Stomach (tissue), 8 donors: ENCODE measurements at regions not wholly inside any gene's neighbourhood (a gene's known extent, or its start where the extent isn't known, plus 50 kb on each side); places are given as distances from the start of the nearest gene placed in this dataset.
A peak's percentile ranks its signal among the peaks of the same experiment; 100 is the strongest.

Source experiments
- DNase-seq, 2 donors: peaks; one replicate each; pipeline versions ENCODE4 v3.0.0 to v3.0.0-alpha.2; 2013 to 2019
- H3K27ac ChIP-seq, 5 donors: fragments of 200-600 bp in 4 of 5; sonication (generic) in 4 of 5; one replicate each; pipeline ENCODE4 v1.5.1; 2013 to 2019; ENCODE audit warnings: mild to moderate bottlenecking in 1 of 5, moderate library complexity in 1 of 5
- H3K27me3 ChIP-seq, 3 donors: fragments of 200-600 bp; sonication (generic); one replicate each; pipeline ENCODE4 v1.5.1; 2017 to 2019; ENCODE audit warnings: mixed run types in 1 of 3
- H3K36me3 ChIP-seq, 4 donors: fragments of 200-600 bp; sonication (generic); 1 replicate in 3 of 4; 2 replicates in 1 of 4; pipeline ENCODE4 v1.5.1; 2016 to 2019
- H3K4me1 ChIP-seq, 4 donors: fragments of 200-600 bp; sonication (generic); one replicate each; pipeline ENCODE4 v1.5.1; 2016 to 2019
- H3K4me3 ChIP-seq, 4 donors: fragments of 200-600 bp; sonication (generic) in 3 of 4; one replicate each; pipeline ENCODE4 v1.5.1; 2016 to 2019; ENCODE audit warnings: mild to moderate bottlenecking in 1 of 4
- H3K9me3 ChIP-seq, 4 donors: fragments of 200-600 bp; sonication (generic); one replicate each; pipeline ENCODE4 v1.5.1; 2016 to 2019
- CTCF ChIP-seq, 7 experiments: fragments of 450-650 bp in 4 of 7; fragments of 200-600 bp in 3 of 7; sonication (generic) in 3 of 7; IDR thresholded peaks; one replicate each; pipeline ENCODE4 v1.5.1; 2016 to 2019; ENCODE audit warnings: antibody characterized with exemption in 7 of 7, control low read depth in 2 of 7, mild to moderate bottlenecking in 1 of 7
- EP300 ChIP-seq: sonication (generic); formaldehyde crosslinking; IDR thresholded peaks from one replicate; pipeline ENCODE4 v1.6.1; 2017; ENCODE audit warnings: antibody characterized with exemption
- POLR2A ChIP-seq, 4 donors: fragments of 450-650 bp; IDR thresholded peaks; one replicate each; pipeline ENCODE4 v1.6.1; 2016; ENCODE audit warnings: antibody characterized with exemption in 4 of 4, control low read depth in 2 of 4, mild to moderate bottlenecking in 1 of 4, moderate library complexity in 1 of 4
- POLR2AphosphoS5 ChIP-seq, 3 donors: sonication (generic); formaldehyde crosslinking; IDR thresholded peaks; one replicate each; pipeline ENCODE4 v1.6.1; 2016; ENCODE audit warnings: antibody characterized with exemption in 3 of 3
- WGBS, 5 donors: extraction: QIAGEN DNeasy Blood & Tissue Kit in 3 of 5; methylation state at CpG; one replicate each; pipeline versions ENCODE4 v1.1.5 to v1.1.7; 2013 to 2018; 5-methylcytosine and 5-hydroxymethylcytosine counted together
- intact Hi-C: fragments of 100-400 bp; cut with DNase I; formaldehyde crosslinking; loops from one replicate; pipeline ENCODE4 v1.15.1; 2023; ENCODE audit warnings: low total_unique reads
- donor health status: healthy with polysubstance abuse.
- donor health status: Bipolar disorder and iron deficiency.
- donor health status: healthy.

GRCh38 chr12:88646824-88647223 lies 66.6 kb upstream of the KITLG start:
- Histone ChIP-seq H3K27ac (no peak overlapping the region), H3K36me3 (no peaks in the 10 kb centered on the region), H3K4me3 (no peak overlapping the region), H3K27me3 (no peaks in the 10 kb centered on the region), H3K4me1 (peaks cover 0 to 7% (median 0%) of the 10 kb centered on the region in 4 donors), H3K9me3 (no peaks in the 10 kb centered on the region)
- DNase-seq = no peak
- TF ChIP-seq CTCF (IDR thresholded peaks at IDR 0.05) = no peak
- no peak for TF ChIP-seq POLR2A (IDR thresholded peaks at IDR 0.05)
- TF ChIP-seq POLR2AphosphoS5 (IDR thresholded peaks at IDR 0.05) = no peak
- no peak for TF ChIP-seq EP300
- intact Hi-C loops = no loop called here

GRCh38 chr12:88645816-88646215 lies 65.5 kb upstream of the KITLG start:
- Histone ChIP-seq H3K9me3 (no peaks in the 10 kb centered on the region), H3K36me3 (no peaks in the 10 kb centered on the region), H3K4me1 (peaks cover 0 to 7% (median 0%) of the 10 kb centered on the region in 4 donors), H3K27me3 (no peaks in the 10 kb centered on the region), H3K4me3 (no peak overlapping the region), H3K27ac (no peak overlapping the region)
- TF ChIP-seq POLR2AphosphoS5 (IDR thresholded peaks at IDR 0.05) = no peak
- no peak for TF ChIP-seq EP300
- no peak for TF ChIP-seq CTCF (IDR thresholded peaks at IDR 0.05)
- TF ChIP-seq POLR2A (IDR thresholded peaks at IDR 0.05) = no peak
- intact Hi-C loops = no loop called here
- WGBS, 5 donors = 54 to 65% (median 61%) methylated on average over 1 of the region's 1 CpG
- DNase-seq = no peak

GRCh38 chr12:88644946-88645702 lies 64.9 kb upstream of the KITLG start:
- H3K36me3 ChIP-seq = no peaks in the 10 kb centered on the region
- intact Hi-C loops = no loop called here
- H3K4me1 ChIP-seq = peaks cover 0 to 7% (median 0%) of the 10 kb centered on the region in 4 donors
- H3K9me3 ChIP-seq = no peaks in the 10 kb centered on the region
- H3K27ac ChIP-seq = no peak overlapping the region
- DNase-seq = no peak
- TF ChIP-seq POLR2AphosphoS5 (IDR thresholded peaks at IDR 0.05) (no peak), CTCF (IDR thresholded peaks at IDR 0.05) (no peak), POLR2A (IDR thresholded peaks at IDR 0.05) (no peak), EP300 (no peak)
- WGBS, 5 donors = 84 to 91% (median 87%) methylated on average over 7 of the region's 7 CpGs
- H3K4me3 ChIP-seq = no peak overlapping the region
- no peaks in the 10 kb centered on the region for H3K27me3 ChIP-seq

GRCh38 chr12:88643685-88644084 lies 63.4 kb upstream of the KITLG start:
- Histone ChIP-seq H3K27ac (no peak overlapping the region), H3K27me3 (no peaks in the 10 kb centered on the region), H3K36me3 (no peaks in the 10 kb centered on the region), H3K9me3 (no peaks in the 10 kb centered on the region), H3K4me3 (no peak overlapping the region), H3K4me1 (peaks cover 0 to 21% (median 11%) of the 10 kb centered on the region in 4 donors)
- intact Hi-C loops = no loop called here
- no peak for TF ChIP-seq CTCF (IDR thresholded peaks at IDR 0.05)
- no peak for TF ChIP-seq EP300
- no peak for TF ChIP-seq POLR2A (IDR thresholded peaks at IDR 0.05)
- TF ChIP-seq POLR2AphosphoS5 (IDR thresholded peaks at IDR 0.05) = peak in 1 of 3 donors; percentile 9
- 71 to 81% (median 79%) methylated on average over 2 of the region's 2 CpGs for WGBS, 5 donors
- DNase-seq = no peak
